HTR-8/SVneo (cell line): ENCODE measurements at regions not wholly inside any gene's neighbourhood (a gene's known extent, or its start where the extent isn't known, plus 50 kb on each side); places are given as distances from the start of the nearest gene placed in this dataset.

Experiments
- DNase-seq: peaks from one replicate; pipeline ENCODE4 v3.0.0; 2011; ENCODE audit warnings: low spot score, mixed read lengths; ENCODE audit not compliant: insufficient read length
- FAIRE-seq: peaks from 2 replicates; lab custom pipeline; 2011; peaks lifted over from hg19 to GRCh38; lab: Jason Lieb, UNC

DNA sequence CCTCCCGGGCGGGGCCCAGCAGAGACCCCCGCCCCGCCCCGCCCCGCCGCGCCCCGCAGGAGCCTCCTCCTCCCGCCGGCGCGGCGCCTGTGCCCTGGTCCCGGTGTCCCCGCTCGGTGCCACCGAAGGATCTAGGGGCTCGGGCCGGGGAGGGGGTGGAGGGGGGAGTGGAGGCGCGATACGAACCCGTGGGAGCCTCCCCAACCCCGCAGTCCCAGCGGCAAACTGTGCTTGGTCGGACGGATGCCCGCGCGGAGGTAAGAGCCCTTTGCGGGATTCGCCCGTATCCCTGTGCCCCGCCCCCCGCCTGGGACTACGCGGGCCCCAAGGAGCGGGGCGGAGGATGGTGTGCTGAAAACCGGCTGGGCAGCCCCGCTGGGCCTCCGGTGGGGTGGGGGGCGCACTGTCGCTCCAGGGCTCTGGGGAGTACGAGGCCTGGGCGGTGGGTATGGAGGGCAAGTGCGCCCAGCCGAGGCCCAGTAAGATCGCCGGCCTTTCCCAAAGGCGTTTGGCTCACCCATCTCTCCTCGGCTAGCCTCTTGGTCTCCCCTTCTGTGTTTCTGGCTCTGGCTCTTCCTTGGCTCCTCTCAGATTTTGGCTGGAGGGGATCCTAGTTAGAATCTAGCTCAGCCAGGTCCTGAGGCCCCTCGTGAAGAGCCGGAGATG is 65.6 kb upstream of the POLG start:
- FAIRE-seq (no peak), DNase-seq (no peak)

DNA sequence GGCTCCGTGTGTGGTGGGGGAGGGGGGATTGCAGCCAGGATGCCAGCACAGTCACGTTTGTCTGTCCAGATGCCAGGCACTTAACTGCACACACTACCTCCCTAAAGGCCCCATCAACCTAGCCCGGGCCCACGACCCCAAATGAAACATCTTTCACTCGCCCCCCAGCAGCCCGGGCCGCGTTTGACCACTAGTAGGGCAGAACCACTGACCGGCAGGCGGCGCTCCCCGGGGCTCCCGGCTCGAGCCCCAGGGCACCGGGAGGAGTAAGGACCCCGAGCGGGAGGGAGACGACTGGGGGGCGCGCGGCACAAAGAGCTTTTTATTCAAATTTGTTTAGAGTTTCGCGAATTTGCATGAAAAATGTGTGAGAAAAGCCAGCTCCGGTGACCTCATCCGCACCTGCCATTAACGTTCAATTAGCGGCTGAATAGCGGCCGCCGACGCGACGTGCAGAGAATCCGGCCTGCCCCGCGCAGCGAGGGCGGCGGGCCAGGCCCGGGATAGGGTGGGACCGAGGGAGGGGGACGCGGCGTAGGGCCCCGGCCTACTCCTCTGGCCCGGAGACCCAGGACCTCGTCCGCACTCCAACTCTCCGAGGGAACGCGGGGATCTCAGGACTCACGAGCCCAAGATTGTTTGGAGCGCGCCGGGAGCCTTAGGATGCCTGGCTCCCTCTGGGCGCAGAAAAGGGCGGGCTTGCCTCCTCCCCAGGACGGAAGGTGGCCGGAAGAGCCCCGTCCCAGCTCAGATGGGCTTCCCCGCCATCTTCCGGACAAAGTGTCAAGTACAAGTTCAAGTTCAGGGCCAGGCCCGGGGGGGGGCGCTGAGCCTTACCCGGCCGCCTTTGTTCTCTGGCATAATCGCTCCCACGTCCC is 64.9 kb upstream of the POLG start:
- DNase-seq: no peak
- no peak for FAIRE-seq

DNA sequence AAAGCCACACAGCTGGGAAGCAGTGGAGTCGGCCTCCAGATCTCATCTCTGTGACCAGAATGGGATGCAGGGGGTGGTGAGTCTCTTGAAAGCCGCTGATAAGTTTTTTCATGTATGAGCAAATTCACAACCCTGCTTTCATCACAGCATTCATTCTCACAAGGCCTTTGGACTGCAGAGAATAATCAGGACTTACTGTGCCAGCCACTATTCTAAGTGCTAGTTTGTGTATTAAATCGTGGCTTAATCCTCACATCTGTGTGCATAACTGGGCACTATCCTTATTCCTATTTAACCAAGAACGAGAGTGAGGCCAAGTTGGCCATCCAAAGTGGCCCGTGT is 64.2 kb upstream of the POLG start:
- DNase-seq (no peak), FAIRE-seq (no peak)

DNA sequence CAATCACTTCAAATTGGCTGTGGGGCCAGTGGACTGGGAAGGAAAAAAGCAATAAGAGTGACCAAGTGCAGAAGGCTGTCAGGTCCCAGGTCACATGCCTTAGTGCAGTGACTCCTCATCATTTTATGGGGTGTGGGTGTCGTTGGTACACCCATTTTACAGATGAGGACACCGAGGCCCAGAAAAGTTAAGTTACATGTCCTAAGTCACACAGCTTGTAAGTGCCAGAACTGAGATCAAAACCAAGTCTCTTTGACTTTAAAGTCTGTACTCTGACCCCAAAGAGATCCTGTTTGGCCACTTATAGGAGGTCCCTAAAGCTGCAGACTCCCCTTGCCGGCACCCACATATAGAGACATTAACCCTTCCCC is 63.0 kb upstream of the POLG start:
- DNase-seq: no peak
- no peak for FAIRE-seq

GRCh38 chr15:89396723-89397652 is 62.4 kb upstream of the POLG start:
- FAIRE-seq (no peak), DNase-seq (no peak)

- FAIRE-seq (no peak), DNase-seq (no peak)
Measured at GRCh38 chr15:89395996-89396395, 61.4 kb upstream of the POLG start.

DNA sequence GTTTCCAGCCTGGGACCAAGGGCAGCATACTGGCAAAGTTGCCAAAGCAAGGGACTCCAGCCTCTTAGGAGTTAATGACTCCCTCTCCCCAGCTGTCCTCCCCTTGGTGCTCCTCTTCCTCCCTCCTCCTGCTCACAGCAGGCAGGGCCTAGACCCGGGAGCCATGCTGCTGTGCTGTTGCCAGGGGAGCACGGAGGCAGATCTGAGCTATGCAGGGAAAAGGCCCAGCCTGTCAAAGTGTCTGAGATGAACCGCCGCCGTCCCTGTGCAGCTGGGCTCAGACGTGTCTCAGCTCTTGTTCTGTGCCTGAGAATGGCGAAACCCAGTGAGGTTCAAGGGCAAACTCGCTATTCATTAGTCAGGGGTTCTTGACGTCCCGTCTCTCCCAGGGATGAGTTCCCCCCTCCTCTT is 60.8 kb upstream of the POLG start:
- FAIRE-seq (no peak), DNase-seq (no peak)

DNA sequence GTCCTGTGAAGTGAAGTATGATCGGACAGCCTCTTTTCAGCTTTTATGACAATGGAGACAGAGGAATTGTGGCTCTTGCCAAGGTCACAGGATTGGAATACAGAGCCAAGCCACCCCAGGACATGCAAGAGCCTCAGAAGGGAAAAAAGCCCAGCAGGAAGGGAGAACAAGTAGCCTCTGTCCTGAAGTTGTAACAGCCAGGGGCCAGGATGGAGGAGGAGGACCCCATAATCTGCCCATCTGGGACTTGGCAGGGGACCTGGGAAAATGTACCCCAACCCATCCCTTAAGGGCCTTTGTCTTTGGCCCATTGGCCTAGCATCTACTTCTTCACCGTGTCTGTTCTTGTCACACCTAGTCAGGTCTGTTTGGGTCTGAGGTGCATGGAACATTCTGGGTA is 60.4 kb upstream of the POLG start:
- FAIRE-seq: no peak
- no peak for DNase-seq

DNA sequence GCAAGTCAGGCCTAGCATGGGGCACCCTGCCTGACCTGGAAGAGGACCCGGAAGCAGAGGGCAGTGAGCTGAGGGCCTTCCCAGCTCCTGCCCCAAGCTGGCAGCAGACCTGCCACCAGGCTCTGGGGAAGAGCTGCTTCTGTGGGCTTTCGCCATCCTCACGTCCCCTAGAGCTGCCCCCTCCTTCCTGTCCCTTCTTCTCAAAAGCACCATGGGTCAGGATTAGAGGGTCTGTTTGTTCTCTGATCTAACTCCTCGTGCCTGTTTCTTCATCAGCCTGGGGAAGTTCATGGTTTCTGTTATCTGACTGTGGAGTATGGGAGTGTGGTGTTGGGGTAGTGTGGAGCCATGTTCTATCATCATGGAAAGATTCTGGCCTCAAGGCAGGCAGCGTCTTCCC is 58.4 kb upstream of the POLG start:
- DNase-seq (no peak), FAIRE-seq (no peak)

- no peak for FAIRE-seq
- no peak for DNase-seq
Measured at GRCh38 chr15:89391685-89392257, 57.1 kb upstream of the POLG start.

- no peak for FAIRE-seq
- no peak for DNase-seq
Measured at GRCh38 chr15:89389841-89390603, 55.4 kb upstream of the POLG start.

DNA sequence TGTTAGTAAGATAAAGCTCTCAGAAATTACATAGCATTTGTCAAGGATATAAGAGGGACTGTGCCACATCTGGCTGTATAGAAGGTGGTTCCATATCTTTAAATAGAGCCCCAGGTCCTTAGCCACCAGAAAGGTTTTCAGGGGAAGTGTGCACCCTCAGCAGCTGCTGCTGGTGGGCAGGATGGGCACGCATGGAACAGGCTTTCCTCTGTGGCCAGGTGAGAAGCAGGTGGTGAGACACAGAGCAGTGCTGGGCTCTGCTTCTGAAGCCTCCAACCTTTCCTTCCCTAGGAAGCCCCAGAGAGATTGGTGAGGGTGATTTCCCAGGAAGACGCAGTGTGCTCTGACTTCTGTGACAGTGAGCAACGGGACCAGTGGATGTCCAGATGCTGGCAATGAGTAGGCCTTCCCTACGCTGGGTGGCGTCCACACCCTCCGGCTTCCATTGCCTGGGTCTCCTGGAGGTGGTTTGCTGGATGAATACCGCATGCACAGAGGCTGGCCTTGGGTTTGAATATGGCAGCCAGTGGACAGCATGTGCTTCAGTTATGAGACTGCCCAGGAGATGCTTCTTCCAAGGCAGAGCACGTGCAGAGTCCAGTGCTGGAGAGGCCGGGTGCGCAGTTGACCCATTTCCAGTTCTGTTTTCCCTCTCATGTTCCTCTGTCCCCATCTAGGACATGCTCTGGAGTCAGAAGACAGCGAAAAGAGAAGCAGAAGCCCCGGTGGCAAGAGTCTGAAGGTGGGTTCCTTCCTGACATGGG is 52.7 kb upstream of the POLG start:
- FAIRE-seq (no peak), DNase-seq (no peak)

DNA sequence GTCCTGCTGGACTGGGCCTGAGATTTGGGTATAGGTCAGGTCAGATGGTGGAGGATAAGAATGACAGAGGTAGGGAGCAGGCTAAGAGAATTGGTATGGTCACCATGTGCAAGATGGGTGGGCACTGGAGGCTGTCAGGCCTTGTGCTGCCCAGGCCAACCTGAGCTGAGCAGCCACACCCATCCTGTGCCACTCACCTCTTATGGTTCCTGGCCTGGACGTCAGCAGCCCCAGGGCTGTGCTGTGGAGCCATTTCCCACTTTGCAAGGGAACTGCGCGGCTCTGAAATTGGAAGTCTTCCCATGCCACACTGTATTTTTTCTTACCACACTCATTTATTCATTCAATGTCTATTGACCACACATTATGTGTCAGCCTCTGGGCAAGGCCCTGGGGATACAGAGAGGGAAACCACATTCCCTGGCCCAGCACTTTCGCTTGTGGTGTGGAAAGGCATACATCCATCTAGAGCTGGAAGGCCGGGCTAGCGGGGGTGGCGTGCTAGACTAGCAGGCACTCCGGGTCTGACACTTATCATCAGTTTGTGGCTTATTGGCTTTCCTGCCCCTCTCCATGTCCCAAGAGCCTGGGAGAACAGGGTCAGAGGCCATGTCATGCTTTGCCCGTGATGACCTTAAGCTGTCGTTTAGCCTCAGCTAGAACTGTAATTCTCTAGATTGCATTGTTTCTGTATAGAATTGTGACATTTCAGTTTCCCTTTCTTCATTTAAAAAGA is 51.1 kb upstream of the POLG start:
- DNase-seq (no peak), FAIRE-seq (no peak)
